ENCODE measurements at regions not wholly inside any gene's neighbourhood (a gene's known extent, or its start where the extent isn't known, plus 50 kb on each side); places are given as distances from the start of the nearest gene placed in this dataset.

DNA sequence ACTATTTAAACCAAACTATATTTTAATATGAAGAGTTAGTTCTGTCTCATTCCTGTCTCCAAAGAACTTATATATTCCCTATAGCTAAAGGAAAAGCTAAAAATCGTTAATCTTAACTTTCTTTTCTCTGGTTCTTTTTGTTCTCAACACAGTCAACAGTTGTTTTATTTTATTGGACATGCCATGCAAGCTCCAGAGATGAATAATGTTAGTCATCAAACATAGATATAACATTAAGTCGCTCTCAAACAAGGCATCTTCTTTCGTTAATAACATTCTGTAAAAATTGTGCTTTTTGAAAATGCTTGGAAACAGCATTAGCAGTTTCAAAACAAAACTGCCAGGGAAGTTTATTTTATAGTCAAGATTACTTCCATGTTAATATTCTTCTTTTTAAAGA, 117.9 kb upstream of the GPM6A start:
- TF ChIP-seq, protein P1, sequence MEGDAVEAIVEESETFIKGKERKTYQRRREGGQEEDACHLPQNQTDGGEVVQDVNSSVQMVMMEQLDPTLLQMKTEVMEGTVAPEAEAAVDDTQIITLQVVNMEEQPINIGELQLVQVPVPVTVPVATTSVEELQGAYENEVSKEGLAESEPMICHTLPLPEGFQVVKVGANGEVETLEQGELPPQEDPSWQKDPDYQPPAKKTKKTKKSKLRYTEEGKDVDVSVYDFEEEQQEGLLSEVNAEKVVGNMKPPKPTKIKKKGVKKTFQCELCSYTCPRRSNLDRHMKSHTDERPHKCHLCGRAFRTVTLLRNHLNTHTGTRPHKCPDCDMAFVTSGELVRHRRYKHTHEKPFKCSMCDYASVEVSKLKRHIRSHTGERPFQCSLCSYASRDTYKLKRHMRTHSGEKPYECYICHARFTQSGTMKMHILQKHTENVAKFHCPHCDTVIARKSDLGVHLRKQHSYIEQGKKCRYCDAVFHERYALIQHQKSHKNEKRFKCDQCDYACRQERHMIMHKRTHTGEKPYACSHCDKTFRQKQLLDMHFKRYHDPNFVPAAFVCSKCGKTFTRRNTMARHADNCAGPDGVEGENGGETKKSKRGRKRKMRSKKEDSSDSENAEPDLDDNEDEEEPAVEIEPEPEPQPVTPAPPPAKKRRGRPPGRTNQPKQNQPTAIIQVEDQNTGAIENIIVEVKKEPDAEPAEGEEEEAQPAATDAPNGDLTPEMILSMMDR (IDR thresholded peaks at IDR 0.05; ENCODE audit: low read depth, low read length), result no peak
- DNase-seq (ENCODE audit: extremely low read depth, low read depth), result no peak

GRCh38 chr4:175930471-175930870, 118.4 kb upstream of the GPM6A start:
- no peak for DNase-seq (ENCODE audit: extremely low read depth, low read depth)
- TF ChIP-seq, protein P1 (IDR thresholded peaks at IDR 0.05; ENCODE audit: low read depth, low read length), result no peak

GRCh38 chr4:175932116-175932515, 120.1 kb upstream of the GPM6A start:
- TF ChIP-seq, protein P1 (IDR thresholded peaks at IDR 0.05; ENCODE audit: low read depth, low read length), result no peak
- DNase-seq (ENCODE audit: extremely low read depth, low read depth), result no peak

DNA sequence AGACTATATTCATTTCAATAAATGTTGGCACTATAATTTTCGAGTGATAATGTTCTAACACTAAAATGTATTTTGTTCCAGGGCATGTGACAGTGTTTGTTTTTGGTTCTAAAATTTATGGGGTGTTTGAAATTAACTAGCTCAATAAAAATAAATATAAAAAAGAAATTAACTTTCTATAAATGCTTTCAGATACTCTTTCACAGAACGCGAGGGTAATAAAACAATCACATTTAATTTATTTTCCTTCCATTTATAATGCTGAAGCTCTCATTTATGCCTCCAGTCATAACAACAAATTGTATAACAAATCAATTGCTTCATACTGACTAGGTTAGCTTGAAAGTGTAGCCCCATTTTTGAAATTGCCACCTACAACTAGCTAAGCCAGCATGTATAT, 122.4 kb upstream of the GPM6A start:
- no peak for DNase-seq (ENCODE audit: extremely low read depth, low read depth)
- TF ChIP-seq, protein P1 (IDR thresholded peaks at IDR 0.05; ENCODE audit: low read depth, low read length), result no peak

- no peak for DNase-seq (ENCODE audit: extremely low read depth, low read depth)
- TF ChIP-seq, protein P1 (IDR thresholded peaks at IDR 0.05; ENCODE audit: low read depth, low read length), result no peak
Observed at GRCh38 chr4:175935016-175935661, 123.1 kb upstream of the GPM6A start.

- DNase-seq (ENCODE audit: extremely low read depth, low read depth), result no peak
- TF ChIP-seq, protein P1 (IDR thresholded peaks at IDR 0.05; ENCODE audit: low read depth, low read length), result no peak
Observed at GRCh38 chr4:175944126-175944910, 121.3 kb upstream of the WDR17 start.

GRCh38 chr4:175946472-175947116, 119.0 kb upstream of the WDR17 start:
- TF ChIP-seq, protein P1 (IDR thresholded peaks at IDR 0.05; ENCODE audit: low read depth, low read length), result no peak
- DNase-seq (ENCODE audit: extremely low read depth, low read depth), result no peak
